ENCODE measurements at regions not wholly inside any gene's neighbourhood (a gene's known extent, or its start where the extent isn't known, plus 50 kb on each side); places are given as distances from the start of the nearest gene placed in this dataset.

- ChIA-PET POLR2A (no interaction called here), CTCF (no interaction called here)
- no peaks in the 10 kb centered on the region for H3K79me2 ChIP-seq (ENCODE audit: control insufficient read depth, insufficient read depth, low read length)
- no peak overlapping the region for H3K27ac ChIP-seq (ENCODE audit: insufficient read depth, low read depth, low read length)
- no peak overlapping the region for H3K9ac ChIP-seq (replicated peaks; ENCODE audit: extremely low read depth, insufficient read depth, low read length)
- no peaks in the 10 kb centered on the region for H3K27me3 ChIP-seq (ENCODE audit: control insufficient read depth in 2 of 2, insufficient read depth in 2 of 2, low read length in 2 of 2)
- dilution Hi-C loops (cut with MboI; ENCODE audit: extremely low pct_ligation_motif_present, low sequenced_read_pairs) = no loop called here
- H3K36me3 ChIP-seq (ENCODE audit: control insufficient read depth in 2 of 2, extremely low read depth in 1 of 2, insufficient read depth in 2 of 2, low read length in 2 of 2) = no peaks in the 10 kb centered on the region
- H3K9me3 ChIP-seq (replicated peaks; ENCODE audit: control insufficient read depth, insufficient read depth, low read length) = peaks cover 3% of the 10 kb centered on the region
- DNase-seq (ENCODE audit: low read depth, low spot score) (no peak), FAIRE-seq (no peak)
- intact Hi-C loops (cut with micrococcal nuclease) = no loop called here
- no peak for TF ChIP-seq POLR2AphosphoS5 (IDR thresholded peaks at IDR 0.05; ENCODE audit: insufficient read depth, low read depth, low read length)
- TF ChIP-seq GATA2 (IDR thresholded peaks at IDR 0.05; ENCODE audit: insufficient read depth, insufficient read length, low read depth, low read length) = no peak
- TF ChIP-seq EZH2 (IDR thresholded peaks at IDR 0.05; ENCODE audit: borderline replicate concordance, low read depth, low read length, severe bottlenecking) = no peak
- no peak for TF ChIP-seq JUN (IDR thresholded peaks at IDR 0.05; ENCODE audit: borderline replicate concordance, insufficient read depth, insufficient read length, low read depth)
- no peak for TF ChIP-seq POLR2A (IDR thresholded peaks at IDR 0.05; ENCODE audit: low read depth, low read length)
- TF ChIP-seq MAX (IDR thresholded peaks at IDR 0.05; ENCODE audit: insufficient read depth, insufficient read length) = no peak
- no peak for TF ChIP-seq MYC (IDR thresholded peaks at IDR 0.05; ENCODE audit: low read depth, low read length)
- no peak for TF ChIP-seq FOS (IDR thresholded peaks at IDR 0.05; ENCODE audit: borderline replicate concordance, insufficient read depth, low read length)
- no peak for TF ChIP-seq CTCF (IDR thresholded peaks at IDR 0.05; ENCODE audit: extremely low read depth in 1 of 2, insufficient read depth in 1 of 2, low read depth in 1 of 2, low read length in 2 of 2)
- no peaks in the 10 kb centered on the region for H3K9me1 ChIP-seq (replicated peaks; ENCODE audit: control insufficient read depth, extremely low read depth, insufficient read depth, low read length)
- H4K20me1 ChIP-seq (replicated peaks; ENCODE audit: control insufficient read depth, extremely low read depth, insufficient read depth, low read length) = no peaks in the 10 kb centered on the region
- H3K4me3 ChIP-seq (replicated peaks in 1 of 3; ENCODE audit: insufficient read depth in 1 of 3, low read depth in 1 of 3, low read length in 3 of 3) = no peak overlapping the region
- no TSS peak for BruUV-seq (replicated peaks)
- no peak overlapping the region for H2AFZ ChIP-seq (ENCODE audit: low read depth, low read length)
- no peaks in the 10 kb centered on the region for H3K4me1 ChIP-seq (ENCODE audit: control insufficient read depth, extremely low read depth, insufficient read depth, low read length)
- H3K4me2 ChIP-seq (ENCODE audit: insufficient read depth, low read length) = no peak overlapping the region
Measured at GRCh38 chr3:22748453-22749045, 454.6 kb upstream of the UBE2E2 start.

Measured in endothelial cell of umbilical vein (primary cell).